Suppressor macrophage treated with lipopolysaccharide for 1 hour (primary cell): ENCODE measurements at regions not wholly inside any gene's neighbourhood (a gene's known extent, or its start where the extent isn't known, plus 50 kb on each side); places are given as distances from the start of the nearest gene placed in this dataset.

Experiments used
- DNase-seq, 3 donors: peaks; one replicate each; pipeline ENCODE4 v3.0.0-alpha.2; 2020 to 2022

GRCh38 chr2:129240061-129240460 is 739.4 kb upstream of the RAB6C start:
- DNase-seq = no peak

- DNase-seq = no peak
Observed at GRCh38 chr2:129242269-129242668, 737.2 kb upstream of the RAB6C start.

GRCh38 chr2:129247751-129248150 is 731.7 kb upstream of the RAB6C start:
- DNase-seq = no peak

GRCh38 chr2:129248198-129248597 is 731.3 kb upstream of the RAB6C start:
- DNase-seq = no peak

- DNase-seq = no peak
Observed at GRCh38 chr2:129252781-129253460, 726.5 kb upstream of the RAB6C start.

GRCh38 chr2:129253461-129253812 is 726.0 kb upstream of the RAB6C start:
- peak in 2 of 3 donors; percentile 4 to 7 for DNase-seq

GRCh38 chr2:129254718-129255117 is 724.7 kb upstream of the RAB6C start:
- no peak for DNase-seq

- DNase-seq = no peak
Observed at GRCh38 chr2:129255610-129256313, 723.7 kb upstream of the RAB6C start.

GRCh38 chr2:129256642-129257041 is 722.8 kb upstream of the RAB6C start:
- no peak for DNase-seq

- DNase-seq = no peak
Observed at GRCh38 chr2:129262934-129263333, 716.5 kb upstream of the RAB6C start.

- DNase-seq = no peak
Observed at GRCh38 chr2:129263939-129264338, 715.5 kb upstream of the RAB6C start.

- DNase-seq = no peak
Observed at GRCh38 chr2:129267559-129267958, 711.9 kb upstream of the RAB6C start.

GRCh38 chr2:129273266-129274037 is 706.0 kb upstream of the RAB6C start:
- DNase-seq = no peak

- DNase-seq = no peak
Observed at GRCh38 chr2:129274038-129274415, 705.4 kb upstream of the RAB6C start.

- no peak for DNase-seq
Observed at GRCh38 chr2:129274918-129275317, 704.5 kb upstream of the RAB6C start.

GRCh38 chr2:129275706-129276105 is 703.8 kb upstream of the RAB6C start:
- DNase-seq = no peak

GRCh38 chr2:129276978-129277584 is 702.4 kb upstream of the RAB6C start:
- no peak for DNase-seq

- DNase-seq = no peak
Observed at GRCh38 chr2:129277585-129277981, 701.9 kb upstream of the RAB6C start.

GRCh38 chr2:129281791-129282530 is 697.5 kb upstream of the RAB6C start:
- no peak for DNase-seq

GRCh38 chr2:129285012-129285411 is 694.5 kb upstream of the RAB6C start:
- no peak for DNase-seq

GRCh38 chr2:129293326-129293725 is 686.1 kb upstream of the RAB6C start:
- no peak for DNase-seq

- no peak for DNase-seq
Observed at GRCh38 chr2:129296396-129296795, 683.1 kb upstream of the RAB6C start.

GRCh38 chr2:129296806-129297205 is 682.7 kb upstream of the RAB6C start:
- peak in 2 of 3 donors; percentile 25 to 31 for DNase-seq
